ENCODE measurements at regions not wholly inside any gene's neighbourhood (a gene's known extent, or its start where the extent isn't known, plus 50 kb on each side); places are given as distances from the start of the nearest gene placed in this dataset.

DNA sequence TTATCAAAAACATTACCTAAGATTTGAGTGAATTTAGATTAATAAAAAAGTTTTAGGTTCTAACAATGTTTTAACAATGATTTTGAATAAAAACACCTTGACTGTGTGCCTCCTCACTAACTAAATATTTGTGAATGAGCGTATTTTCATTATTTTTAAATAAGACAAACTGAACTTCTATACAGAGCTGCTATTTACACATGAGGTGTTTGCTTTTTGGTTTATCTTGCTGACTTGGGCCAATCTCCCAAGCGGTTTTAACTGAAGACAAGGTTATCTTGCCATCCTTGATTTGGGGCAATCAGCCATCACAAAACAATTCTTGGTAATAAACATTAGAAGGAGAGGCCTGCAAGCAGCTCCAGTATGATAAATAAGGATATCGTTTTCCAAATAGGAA is 108.2 kb upstream of the NRIP1 start:
- H3K27ac ChIP-seq (ENCODE audit: low read length), result no peak overlapping the region
- H3K4me3 ChIP-seq (ENCODE audit: low read depth in 2 of 2, low read length in 2 of 2), result no peak overlapping the region
- ATAC-seq (no peak), DNase-seq (ENCODE audit: low read depth, low spot score) (no peak)
- ChIA-PET POLR2A (no interaction called here), CTCF (no interaction called here)
- H3K36me3 ChIP-seq (ENCODE audit: control insufficient read depth, insufficient read depth, low read length), result no peaks in the 10 kb centered on the region
- no peak for TF ChIP-seq SIN3A (IDR thresholded peaks at IDR 0.05; ENCODE audit: borderline replicate concordance, insufficient read depth, low read depth, low read length)
- TF ChIP-seq, protein P1, sequence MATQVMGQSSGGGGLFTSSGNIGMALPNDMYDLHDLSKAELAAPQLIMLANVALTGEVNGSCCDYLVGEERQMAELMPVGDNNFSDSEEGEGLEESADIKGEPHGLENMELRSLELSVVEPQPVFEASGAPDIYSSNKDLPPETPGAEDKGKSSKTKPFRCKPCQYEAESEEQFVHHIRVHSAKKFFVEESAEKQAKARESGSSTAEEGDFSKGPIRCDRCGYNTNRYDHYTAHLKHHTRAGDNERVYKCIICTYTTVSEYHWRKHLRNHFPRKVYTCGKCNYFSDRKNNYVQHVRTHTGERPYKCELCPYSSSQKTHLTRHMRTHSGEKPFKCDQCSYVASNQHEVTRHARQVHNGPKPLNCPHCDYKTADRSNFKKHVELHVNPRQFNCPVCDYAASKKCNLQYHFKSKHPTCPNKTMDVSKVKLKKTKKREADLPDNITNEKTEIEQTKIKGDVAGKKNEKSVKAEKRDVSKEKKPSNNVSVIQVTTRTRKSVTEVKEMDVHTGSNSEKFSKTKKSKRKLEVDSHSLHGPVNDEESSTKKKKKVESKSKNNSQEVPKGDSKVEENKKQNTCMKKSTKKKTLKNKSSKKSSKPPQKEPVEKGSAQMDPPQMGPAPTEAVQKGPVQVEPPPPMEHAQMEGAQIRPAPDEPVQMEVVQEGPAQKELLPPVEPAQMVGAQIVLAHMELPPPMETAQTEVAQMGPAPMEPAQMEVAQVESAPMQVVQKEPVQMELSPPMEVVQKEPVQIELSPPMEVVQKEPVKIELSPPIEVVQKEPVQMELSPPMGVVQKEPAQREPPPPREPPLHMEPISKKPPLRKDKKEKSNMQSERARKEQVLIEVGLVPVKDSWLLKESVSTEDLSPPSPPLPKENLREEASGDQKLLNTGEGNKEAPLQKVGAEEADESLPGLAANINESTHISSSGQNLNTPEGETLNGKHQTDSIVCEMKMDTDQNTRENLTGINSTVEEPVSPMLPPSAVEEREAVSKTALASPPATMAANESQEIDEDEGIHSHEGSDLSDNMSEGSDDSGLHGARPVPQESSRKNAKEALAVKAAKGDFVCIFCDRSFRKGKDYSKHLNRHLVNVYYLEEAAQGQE (IDR thresholded peaks at IDR 0.05; ENCODE audit: insufficient read depth in 1 of 2, low read depth in 2 of 2, low read length in 1 of 2), result no peak
- intact Hi-C loops (cut with micrococcal nuclease; ENCODE audit: unreplicated experiment) (no loop called here), in situ Hi-C loops (cut with HindIII; ENCODE audit: low pct_unique_long_range_greater_than_20kb, low sequenced_read_pairs) (no loop called here)
- no peaks in the 10 kb centered on the region for H3K9me3 ChIP-seq (ENCODE audit: control insufficient read depth, insufficient read depth, low read depth, low read length)
- no peaks in the 10 kb centered on the region for H3K4me1 ChIP-seq (ENCODE audit: control insufficient read depth, insufficient read depth, low read length)
- no peaks in the 10 kb centered on the region for H3K27me3 ChIP-seq (ENCODE audit: control insufficient read depth, insufficient read depth, low read length)
- BruUV-seq (replicated peaks), result no TSS peak

DNA sequence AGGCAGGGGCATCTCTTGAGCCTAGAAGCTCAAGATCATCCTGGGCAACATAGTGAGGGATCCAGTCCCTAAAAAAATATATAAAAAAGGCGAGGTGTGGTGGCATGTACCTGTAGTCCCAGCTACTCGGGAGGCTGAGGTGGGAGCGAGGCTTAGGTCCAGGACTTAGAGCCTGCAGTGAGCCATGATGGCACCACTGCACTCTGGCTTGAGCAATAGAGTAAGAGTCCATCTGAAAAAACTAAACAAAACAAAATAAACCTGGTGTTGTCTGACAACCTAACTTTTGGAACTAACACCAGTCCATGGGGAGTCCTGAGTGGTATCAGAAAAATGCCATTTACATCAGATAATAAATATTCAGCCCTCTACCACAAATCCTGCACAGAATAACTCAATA is 110.1 kb upstream of the NRIP1 start:
- ChIA-PET CTCF (no interaction called here), POLR2A (no interaction called here)
- DNase-seq (ENCODE audit: low read depth, low spot score) (no peak), ATAC-seq (no peak)
- no peak overlapping the region for H3K27ac ChIP-seq (ENCODE audit: low read length)
- in situ Hi-C loops (cut with HindIII; ENCODE audit: low pct_unique_long_range_greater_than_20kb, low sequenced_read_pairs) (no loop called here), intact Hi-C loops (cut with micrococcal nuclease; ENCODE audit: unreplicated experiment) (no loop called here)
- no peak for TF ChIP-seq POLR2AphosphoS5 (IDR thresholded peaks at IDR 0.05; ENCODE audit: low read depth, low read length)
- TF ChIP-seq SIN3A (IDR thresholded peaks at IDR 0.05; ENCODE audit: borderline replicate concordance, insufficient read depth, low read depth, low read length), result no peak
- TF ChIP-seq, protein P2, sequence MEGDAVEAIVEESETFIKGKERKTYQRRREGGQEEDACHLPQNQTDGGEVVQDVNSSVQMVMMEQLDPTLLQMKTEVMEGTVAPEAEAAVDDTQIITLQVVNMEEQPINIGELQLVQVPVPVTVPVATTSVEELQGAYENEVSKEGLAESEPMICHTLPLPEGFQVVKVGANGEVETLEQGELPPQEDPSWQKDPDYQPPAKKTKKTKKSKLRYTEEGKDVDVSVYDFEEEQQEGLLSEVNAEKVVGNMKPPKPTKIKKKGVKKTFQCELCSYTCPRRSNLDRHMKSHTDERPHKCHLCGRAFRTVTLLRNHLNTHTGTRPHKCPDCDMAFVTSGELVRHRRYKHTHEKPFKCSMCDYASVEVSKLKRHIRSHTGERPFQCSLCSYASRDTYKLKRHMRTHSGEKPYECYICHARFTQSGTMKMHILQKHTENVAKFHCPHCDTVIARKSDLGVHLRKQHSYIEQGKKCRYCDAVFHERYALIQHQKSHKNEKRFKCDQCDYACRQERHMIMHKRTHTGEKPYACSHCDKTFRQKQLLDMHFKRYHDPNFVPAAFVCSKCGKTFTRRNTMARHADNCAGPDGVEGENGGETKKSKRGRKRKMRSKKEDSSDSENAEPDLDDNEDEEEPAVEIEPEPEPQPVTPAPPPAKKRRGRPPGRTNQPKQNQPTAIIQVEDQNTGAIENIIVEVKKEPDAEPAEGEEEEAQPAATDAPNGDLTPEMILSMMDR (IDR thresholded peaks at IDR 0.05), result no peak
- TF ChIP-seq, protein P1 (IDR thresholded peaks at IDR 0.05; ENCODE audit: insufficient read depth in 1 of 2, low read depth in 2 of 2, low read length in 1 of 2), result no peak
- no peak for TF ChIP-seq TCF7L2 (IDR thresholded peaks at IDR 0.05; ENCODE audit: low read depth, low read length)
- H3K4me3 ChIP-seq (ENCODE audit: low read depth in 2 of 2, low read length in 2 of 2), result no peak overlapping the region
- H3K27me3 ChIP-seq (ENCODE audit: control insufficient read depth, insufficient read depth, low read length), result no peaks in the 10 kb centered on the region
- no peaks in the 10 kb centered on the region for H3K36me3 ChIP-seq (ENCODE audit: control insufficient read depth, insufficient read depth, low read length)
- no peaks in the 10 kb centered on the region for H3K4me1 ChIP-seq (ENCODE audit: control insufficient read depth, insufficient read depth, low read length)
- no peaks in the 10 kb centered on the region for H3K9me3 ChIP-seq (ENCODE audit: control insufficient read depth, insufficient read depth, low read depth, low read length)
- BruUV-seq (replicated peaks), result no TSS peak

All from Panc1 (cell line).